ENCODE measurements at regions not wholly inside any gene's neighbourhood (a gene's known extent, or its start where the extent isn't known, plus 50 kb on each side); places are given as distances from the start of the nearest gene placed in this dataset.

DNA sequence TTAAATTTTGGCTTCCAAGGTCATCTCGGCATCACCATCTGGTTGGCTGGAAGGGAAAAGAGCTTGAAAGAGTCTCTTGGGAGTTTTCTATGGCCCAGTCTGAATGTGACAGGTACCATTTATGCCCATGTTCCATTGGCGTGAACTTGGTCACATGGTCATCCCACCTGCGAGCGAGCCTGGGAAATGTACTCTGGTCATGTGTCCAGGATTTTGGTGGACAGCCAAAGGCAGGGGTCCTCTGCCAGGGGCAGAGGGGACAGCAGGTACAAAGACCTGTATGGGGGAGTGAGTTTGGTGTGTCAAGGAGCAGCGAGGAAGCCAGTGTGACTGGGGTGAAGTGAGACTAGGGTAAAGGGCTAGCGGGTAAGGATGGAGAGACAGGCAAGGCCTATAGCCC is 112.6 kb downstream of the CDC5L start:
- no peak for DNase-seq (ENCODE audit: low spot score)

- DNase-seq (ENCODE audit: low spot score), result no peak
Measured at GRCh38 chr6:44503471-44503870, 116.0 kb downstream of the CDC5L start.

- DNase-seq (ENCODE audit: low spot score), result no peak
Measured at GRCh38 chr6:44504301-44504791, 116.8 kb downstream of the CDC5L start.

GRCh38 chr6:44505751-44506150 is 118.2 kb downstream of the CDC5L start:
- DNase-seq (ENCODE audit: low spot score), result no peak

GRCh38 chr6:44507014-44507413 is 119.5 kb downstream of the CDC5L start:
- DNase-seq (ENCODE audit: low spot score), result no peak

DNA sequence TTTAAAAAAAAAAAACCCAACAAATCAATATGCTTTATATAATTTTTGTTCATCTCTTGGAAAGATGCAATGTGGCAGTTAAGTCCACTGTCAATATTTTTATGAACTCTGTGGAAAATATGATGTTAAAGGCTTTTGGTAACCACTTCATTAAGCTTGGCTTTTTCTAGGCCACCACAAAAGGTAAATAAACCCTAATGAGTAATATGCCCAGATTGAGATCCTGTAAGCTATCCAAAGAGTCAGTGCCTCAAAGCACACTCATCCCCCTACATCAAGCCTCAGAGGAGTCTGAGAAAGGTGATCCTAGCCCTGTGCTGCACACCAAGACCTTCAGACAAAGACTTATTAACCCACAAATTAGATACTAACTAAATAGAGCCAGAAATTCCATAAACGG is 121.1 kb downstream of the CDC5L start:
- DNase-seq (ENCODE audit: low spot score), result no peak

- no peak for DNase-seq (ENCODE audit: low spot score)
Measured at GRCh38 chr6:44511126-44511525, 123.6 kb downstream of the CDC5L start.

- no peak for DNase-seq (ENCODE audit: low spot score)
Measured at GRCh38 chr6:44512868-44513741, 125.6 kb downstream of the CDC5L start.

DNA sequence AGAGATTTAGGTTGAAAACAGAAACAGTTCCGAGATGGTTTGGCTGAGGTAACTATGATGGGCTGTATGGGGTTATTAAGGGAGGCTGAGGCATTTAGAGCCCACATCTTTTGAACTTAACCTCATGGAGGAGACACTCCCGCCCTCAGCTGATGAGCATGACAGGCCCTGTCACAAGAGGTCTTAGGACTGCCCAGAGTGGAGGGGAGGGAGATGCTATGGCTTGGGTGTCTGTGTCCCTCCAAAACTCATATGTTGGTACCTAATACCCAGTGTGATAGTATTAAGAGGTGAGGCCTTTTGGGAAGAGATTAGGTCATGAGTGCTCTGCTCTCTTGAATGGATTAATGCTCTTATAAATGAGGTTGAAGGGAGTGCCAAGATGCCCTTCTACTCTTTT is 126.6 kb downstream of the CDC5L start:
- no peak for DNase-seq (ENCODE audit: low spot score)

- DNase-seq (ENCODE audit: low spot score), result no peak
Measured at GRCh38 chr6:44514576-44515193, 127.2 kb downstream of the CDC5L start.

- DNase-seq (ENCODE audit: low spot score), result no peak
Measured at GRCh38 chr6:44522871-44523270, 135.4 kb downstream of the CDC5L start.

- no peak for DNase-seq (ENCODE audit: low spot score)
Measured at GRCh38 chr6:44524476-44525227, 137.1 kb downstream of the CDC5L start.

DNA sequence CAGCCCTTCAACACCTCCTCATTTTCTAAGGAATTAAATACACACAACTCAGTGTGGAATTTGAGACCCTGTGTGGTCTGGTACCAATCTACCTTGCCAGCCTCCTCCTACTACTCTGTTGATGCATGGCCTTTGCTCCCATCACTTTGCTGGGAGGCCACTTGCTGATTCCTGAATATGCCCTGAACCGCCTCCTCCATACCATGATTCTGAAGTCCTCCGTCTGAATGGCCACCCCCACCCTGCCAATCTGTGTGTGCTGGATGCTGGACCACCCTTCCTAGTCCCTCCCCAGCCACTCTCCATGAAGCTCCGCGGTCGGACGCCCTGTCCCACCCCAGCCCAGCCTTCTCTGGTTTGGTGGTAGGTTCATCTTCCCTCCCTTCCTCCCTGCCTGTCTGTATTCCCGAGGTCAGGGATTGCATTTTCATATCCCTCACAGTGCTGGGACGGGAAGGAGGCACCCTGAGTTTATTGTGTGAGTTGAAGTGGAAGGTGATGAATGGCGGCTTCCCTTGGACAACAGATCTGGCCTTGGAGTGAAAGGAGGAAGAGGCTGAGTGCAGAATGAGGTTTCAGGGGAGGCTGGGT is 138.3 kb downstream of the CDC5L start:
- DNase-seq (ENCODE audit: low spot score), result no peak

DNA sequence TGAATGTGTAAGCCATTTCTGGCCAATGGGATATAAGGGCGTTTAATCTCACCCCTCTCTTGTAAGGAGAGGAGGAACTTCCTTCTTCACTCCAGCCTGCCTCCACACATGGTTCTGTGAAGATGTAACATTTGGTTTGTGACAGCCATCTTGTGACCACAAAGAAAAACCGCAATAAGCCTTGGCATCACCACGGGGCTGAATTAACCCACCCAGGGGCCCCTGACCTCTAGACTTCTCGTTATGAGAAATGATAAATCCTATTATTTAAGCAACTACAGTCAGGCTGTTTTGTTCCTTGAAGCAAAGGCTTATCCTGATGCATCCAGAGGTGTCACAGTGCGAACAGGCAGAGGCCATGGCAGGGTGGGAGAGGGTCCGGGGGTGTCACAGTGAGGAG is 139.7 kb downstream of the CDC5L start:
- DNase-seq (ENCODE audit: low spot score), result no peak

- no peak for DNase-seq (ENCODE audit: low spot score)
Measured at GRCh38 chr6:44527583-44528369, 140.3 kb downstream of the CDC5L start.

DNA sequence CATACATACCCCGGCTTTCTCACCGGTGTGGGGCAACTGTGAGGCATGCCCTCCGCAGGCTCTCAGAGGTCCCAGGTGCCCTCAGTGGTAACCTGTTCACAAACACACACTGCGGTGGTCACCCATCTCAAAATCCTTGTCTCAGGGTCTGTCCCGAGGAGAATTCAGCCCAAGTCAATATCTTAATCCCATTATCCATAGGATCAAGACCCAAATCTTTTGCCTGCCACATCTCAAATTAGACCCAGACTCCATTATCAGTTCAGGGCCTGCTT is 140.8 kb downstream of the CDC5L start:
- DNase-seq (ENCODE audit: low spot score), result no peak

DNA sequence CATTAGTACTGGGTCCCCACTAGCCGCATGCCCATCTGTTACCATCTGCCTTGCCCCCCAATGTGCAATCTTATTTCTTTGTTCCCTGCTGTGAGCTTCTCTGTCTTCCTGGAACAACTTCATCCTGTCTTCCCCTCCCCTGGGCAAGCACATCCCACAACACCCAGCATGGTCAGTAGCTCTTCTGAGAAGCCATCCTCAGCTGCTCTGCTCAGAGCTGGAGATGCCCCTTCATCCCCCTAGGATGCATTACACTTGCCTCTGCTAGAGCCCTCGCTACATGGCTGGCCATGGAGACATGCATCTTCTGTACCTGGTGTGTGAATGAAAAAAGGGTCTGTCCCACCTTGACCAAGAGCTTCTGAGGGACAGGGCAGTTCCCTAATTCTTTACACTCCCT is 141.2 kb downstream of the CDC5L start:
- no peak for DNase-seq (ENCODE audit: low spot score)

DNA sequence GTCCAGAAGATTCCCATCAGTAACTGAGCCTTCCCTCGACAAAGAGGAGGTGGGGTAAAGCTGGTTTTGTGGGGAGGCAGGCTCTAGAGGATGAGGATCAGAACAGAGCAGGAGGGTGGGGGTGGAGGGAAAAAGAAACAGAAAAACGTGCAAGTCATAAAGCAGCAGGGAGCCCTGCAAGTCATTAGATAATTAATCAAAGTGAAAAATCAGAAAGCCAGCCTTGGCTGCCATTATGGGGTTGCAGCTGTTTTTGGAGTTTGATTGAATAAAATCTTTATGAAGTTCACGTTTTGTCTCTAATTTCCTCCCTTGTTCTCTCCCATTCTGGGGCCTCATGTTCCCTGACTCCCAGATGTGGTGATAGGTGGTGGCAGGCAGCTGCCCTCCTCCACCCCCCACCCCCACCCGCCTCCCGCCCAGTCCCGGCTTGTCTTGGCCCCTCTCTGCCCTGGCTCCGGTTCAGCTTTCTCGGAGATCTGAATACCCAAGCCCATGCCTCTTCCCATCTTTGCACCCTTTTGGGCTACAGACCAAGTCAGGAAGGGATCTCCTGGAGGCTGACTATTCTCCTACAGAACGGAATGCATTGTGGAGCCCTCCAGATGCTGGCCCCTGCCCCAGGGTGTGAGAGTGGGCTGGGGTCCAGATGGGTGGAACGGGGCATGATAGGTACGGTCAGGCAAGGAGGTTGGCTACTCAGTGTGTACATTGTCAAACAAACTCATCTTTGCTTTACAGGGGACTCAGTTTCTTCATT is 141.8 kb downstream of the CDC5L start:
- no peak for DNase-seq (ENCODE audit: low spot score)

DNA sequence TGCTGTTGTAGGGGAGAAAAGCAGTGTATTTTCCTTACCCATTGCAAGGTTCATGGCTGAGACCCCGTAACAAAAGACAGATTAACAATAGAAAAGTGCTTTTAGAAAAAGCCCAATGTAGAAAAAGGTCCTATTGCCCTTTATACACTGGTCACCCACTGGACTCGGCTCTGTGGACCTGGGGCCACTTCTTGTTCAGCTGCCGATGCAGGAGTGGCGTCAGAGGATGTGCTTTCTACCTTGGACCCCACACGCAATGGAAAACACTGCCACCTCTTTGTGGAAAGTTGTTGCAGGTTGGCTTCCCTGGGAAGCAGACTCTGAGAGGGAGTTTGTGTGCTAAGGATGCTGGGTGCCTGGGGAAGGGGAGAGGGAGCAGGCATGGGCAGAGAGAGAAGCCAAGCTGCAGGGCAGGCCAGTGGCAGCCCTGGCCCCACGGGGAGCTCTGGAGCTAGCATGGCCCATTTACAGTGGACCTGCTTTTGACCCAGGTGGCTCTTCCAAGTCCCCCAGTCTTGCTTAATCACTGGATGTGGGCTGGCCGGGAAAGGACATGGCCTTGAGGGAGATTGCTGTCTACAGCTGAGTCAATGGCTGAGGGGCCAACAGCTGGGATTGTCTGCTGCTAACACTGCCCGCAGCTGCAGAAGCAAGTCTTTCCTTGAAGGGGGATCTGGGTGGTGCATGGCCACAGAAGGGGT is 142.9 kb downstream of the CDC5L start:
- DNase-seq (ENCODE audit: low spot score), result no peak

DNA sequence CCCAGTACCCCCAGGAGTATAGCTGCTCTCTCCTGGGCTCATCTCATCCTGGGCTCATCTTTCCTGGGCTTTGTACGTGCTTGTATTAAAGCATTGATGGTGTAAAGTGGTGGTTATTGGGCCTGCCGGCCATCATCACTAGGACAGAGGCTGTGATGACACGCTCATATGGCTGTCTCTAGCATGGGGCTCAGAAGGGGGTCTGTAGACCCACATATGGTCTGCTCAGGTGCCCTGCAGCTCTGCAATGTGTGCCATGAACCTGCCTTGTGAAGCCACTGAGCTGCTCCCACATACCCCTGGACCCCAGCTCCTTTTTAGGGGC is 143.4 kb downstream of the CDC5L start:
- DNase-seq (ENCODE audit: low spot score), result no peak

All from germinal center (tissue), 1 donor.